Nephron (organoid): ENCODE measurements at regions not wholly inside any gene's neighbourhood (a gene's known extent, or its start where the extent isn't known, plus 50 kb on each side); places are given as distances from the start of the nearest gene placed in this dataset.

Source experiments
- H3K27ac Mint-ChIP-seq, 3 experiments: 2 replicates each; pipeline ENCODE4 v1.8.0; 2020; ENCODE audit warnings: mixed read lengths in 3 of 3, mild to moderate bottlenecking in 2 of 3, moderate library complexity in 1 of 3
- H3K27me3 Mint-ChIP-seq: 2 replicates; pipeline ENCODE4 v1.8.0; 2021; ENCODE audit warnings: low read depth, mild to moderate bottlenecking, moderate library complexity, mixed read lengths
- H3K36me3 Mint-ChIP-seq: 2 replicates; pipeline ENCODE4 v1.8.0; 2020; ENCODE audit warnings: low read depth, mixed read lengths
- H3K4me1 Mint-ChIP-seq: 2 replicates; pipeline ENCODE4 v1.8.0; 2020; ENCODE audit warnings: mixed read lengths
- H3K4me3 Mint-ChIP-seq, 3 experiments: 2 replicates each; pipeline ENCODE4 v1.8.0; 2020; ENCODE audit warnings: mild to moderate bottlenecking in 3 of 3, mixed read lengths in 3 of 3, moderate library complexity in 2 of 3
- H3K9me3 Mint-ChIP-seq: 2 replicates; pipeline ENCODE4 v1.8.0; 2020; ENCODE audit warnings: mixed read lengths
- CTCF ChIP-seq, 3 experiments: fragments of 200-600 bp; sonication (generic); IDR thresholded peaks; one replicate each; pipeline ENCODE4 v1.5.0; 2021; ENCODE audit warnings: antibody characterized with exemption in 3 of 3; ENCODE audit not compliant: unreplicated experiment in 3 of 3

DNA sequence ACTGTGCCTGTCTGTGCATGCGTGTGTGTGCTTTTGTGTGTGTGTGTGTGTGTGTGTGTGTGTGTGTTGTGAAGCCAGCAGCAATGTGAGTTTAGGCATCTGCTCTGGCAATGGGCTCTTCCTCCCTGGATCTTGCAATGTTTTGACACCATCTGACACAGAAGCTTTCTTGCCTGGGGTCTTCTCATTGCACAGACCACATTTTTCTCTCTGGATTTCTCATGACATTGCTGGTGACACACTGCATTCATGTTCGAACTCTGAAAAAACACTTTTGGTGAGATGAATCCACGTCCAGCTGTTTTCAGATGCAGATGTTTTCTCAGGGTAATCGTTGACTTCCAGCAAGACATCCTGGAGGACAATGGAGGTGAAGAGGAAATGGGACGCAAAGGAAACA is 63.0 kb upstream of the FZD8 start:
- H3K27me3 Mint-ChIP-seq = peaks cover 5% of the 10 kb centered on the region
- no peak overlapping the region for H3K27ac Mint-ChIP-seq
- H3K4me1 Mint-ChIP-seq = no peaks in the 10 kb centered on the region
- no peaks in the 10 kb centered on the region for H3K36me3 Mint-ChIP-seq
- no peak overlapping the region for H3K4me3 Mint-ChIP-seq
- no peak for TF ChIP-seq CTCF (IDR thresholded peaks at IDR 0.05; ENCODE audit: unreplicated experiment in 3 of 3)
- H3K9me3 Mint-ChIP-seq = peaks cover 16% of the 10 kb centered on the region

GRCh38 chr10:35704401-35704800 is 62.3 kb upstream of the FZD8 start:
- no peak for TF ChIP-seq CTCF (IDR thresholded peaks at IDR 0.05; ENCODE audit: unreplicated experiment in 3 of 3)
- Mint-ChIP-seq H3K9me3 (peaks cover 16% of the 10 kb centered on the region), H3K27ac (no peak overlapping the region), H3K27me3 (peaks cover 7% of the 10 kb centered on the region), H3K4me1 (no peaks in the 10 kb centered on the region), H3K36me3 (no peaks in the 10 kb centered on the region), H3K4me3 (no peak overlapping the region)

DNA sequence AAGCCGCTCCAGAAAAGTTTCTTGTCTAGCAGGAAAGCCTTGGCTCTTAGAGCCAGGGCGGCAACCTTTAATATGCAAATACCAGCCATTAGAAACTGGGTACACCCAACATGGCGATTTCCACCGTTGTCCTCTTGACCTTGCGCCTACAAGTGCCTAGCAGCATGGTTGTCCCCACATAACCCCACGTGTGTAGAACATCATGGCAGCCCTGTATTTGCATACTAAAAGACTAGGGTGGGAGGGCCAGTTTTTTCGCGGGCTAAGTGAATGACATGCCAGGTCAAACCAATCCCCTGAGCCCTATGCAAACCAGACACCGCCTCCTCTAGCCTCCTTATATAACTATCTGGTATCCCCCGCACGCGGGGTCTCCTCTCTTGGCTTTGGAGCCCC is 58.4 kb upstream of the FZD8 start:
- H3K36me3 Mint-ChIP-seq = no peaks in the 10 kb centered on the region
- no peak overlapping the region for H3K27ac Mint-ChIP-seq
- H3K4me1 Mint-ChIP-seq = peaks cover 5% of the 10 kb centered on the region
- H3K9me3 Mint-ChIP-seq = no peaks in the 10 kb centered on the region
- peaks cover 22% of the 10 kb centered on the region for H3K27me3 Mint-ChIP-seq
- no peak overlapping the region for H3K4me3 Mint-ChIP-seq
- TF ChIP-seq CTCF (IDR thresholded peaks at IDR 0.05; ENCODE audit: unreplicated experiment in 3 of 3) = no peak

GRCh38 chr10:35699848-35700486 is 57.9 kb upstream of the FZD8 start:
- Mint-ChIP-seq H3K36me3 (no peaks in the 10 kb centered on the region), H3K4me1 (peaks cover 5% of the 10 kb centered on the region), H3K4me3 (no peak overlapping the region), H3K27me3 (peaks cover 22% of the 10 kb centered on the region), H3K9me3 (no peaks in the 10 kb centered on the region), H3K27ac (peak overlapping the region in 1 of 3 experiments; percentile 46)
- no peak for TF ChIP-seq CTCF (IDR thresholded peaks at IDR 0.05; ENCODE audit: unreplicated experiment in 3 of 3)

DNA sequence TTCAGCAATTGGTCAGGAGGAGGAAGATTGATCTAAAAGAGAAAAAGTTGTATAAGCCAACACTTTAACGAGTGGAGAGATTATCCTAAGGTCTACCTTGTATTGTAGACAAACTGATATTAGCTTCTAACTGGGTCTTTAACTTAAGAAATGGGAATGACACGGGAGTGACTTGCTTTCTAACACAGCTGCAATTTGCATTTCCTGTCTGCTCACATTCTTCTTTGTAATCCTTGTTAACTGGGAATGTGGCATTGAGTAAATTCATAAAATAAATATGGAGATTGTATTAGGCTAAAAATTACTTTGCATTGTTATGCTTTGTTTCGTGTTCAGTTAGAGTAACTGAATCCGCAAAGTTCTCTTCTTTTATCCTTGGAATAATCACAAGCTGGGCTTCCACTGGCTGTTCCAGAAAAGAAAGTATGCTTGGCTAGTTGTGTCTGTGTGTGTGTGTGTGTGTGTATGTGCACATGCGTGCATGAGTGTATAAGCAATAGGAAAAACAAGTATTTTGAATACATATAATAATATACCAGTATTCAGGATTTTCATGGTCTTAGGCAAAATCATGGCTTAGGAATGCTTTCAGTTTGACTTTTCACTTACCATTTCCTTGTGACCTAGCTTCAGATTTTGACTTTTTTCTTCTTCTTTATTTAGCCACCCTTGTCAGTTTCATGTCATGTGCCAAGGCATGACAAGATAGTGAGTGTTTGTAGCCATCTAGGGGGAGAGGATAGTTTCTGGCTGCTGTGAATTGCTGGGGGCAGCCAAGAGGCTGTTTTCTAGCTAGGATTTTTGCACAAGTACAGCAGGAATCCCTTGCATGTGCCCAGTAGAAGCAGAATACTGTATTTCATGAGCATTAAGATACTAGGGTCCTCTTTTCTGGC is 54.5 kb upstream of the FZD8 start:
- Mint-ChIP-seq H3K27me3 (peaks cover 34% of the 10 kb centered on the region), H3K4me3 (no peak overlapping the region), H3K4me1 (peaks cover 5% of the 10 kb centered on the region), H3K9me3 (no peaks in the 10 kb centered on the region), H3K36me3 (no peaks in the 10 kb centered on the region), H3K27ac (no peak overlapping the region)
- no peak for TF ChIP-seq CTCF (IDR thresholded peaks at IDR 0.05; ENCODE audit: unreplicated experiment in 3 of 3)
